ENCODE measurements at regions not wholly inside any gene's neighbourhood (a gene's known extent, or its start where the extent isn't known, plus 50 kb on each side); places are given as distances from the start of the nearest gene placed in this dataset.

- Histone ChIP-seq H4K91ac (replicated peaks; ENCODE audit: insufficient read length, low read length) (no peak overlapping the region), H3K36me3 (ENCODE audit: control insufficient read depth in 2 of 4, insufficient read depth in 4 of 4, low read length in 3 of 4) (no peaks in the 10 kb centered on the region), H3K4me2 (ENCODE audit: insufficient read depth in 1 of 2, low read depth in 2 of 2, low read length in 2 of 2) (no peak overlapping the region), H3K14ac (ENCODE audit: insufficient read length) (no peak overlapping the region), H4K5ac (ENCODE audit: insufficient read length, low read depth, low read length) (no peak overlapping the region), H3K4me3 (ENCODE audit: extremely low read depth in 1 of 4, insufficient read depth in 2 of 4, low read depth in 3 of 4, low read length in 4 of 4) (no peak overlapping the region), H2BK15ac (ENCODE audit: low read length) (no peak overlapping the region), H3K18ac (ENCODE audit: extremely low read depth, low read length) (no peak overlapping the region), H4K20me1 (replicated peaks in 1 of 2; ENCODE audit: control insufficient read depth in 1 of 2, insufficient read depth in 2 of 2, low read length in 2 of 2) (no peaks in the 10 kb centered on the region), H3K9me3 (ENCODE audit: insufficient read depth in 2 of 2, low read depth in 1 of 2, low read length in 1 of 2) (no peaks in the 10 kb centered on the region), H3K56ac (replicated peaks; ENCODE audit: insufficient read length, low read depth, low read length) (no peak overlapping the region), H3K79me1 (ENCODE audit: low read depth, low read length) (no peaks in the 10 kb centered on the region; the same call in 1 of the 2 replicates), H3K27me3 (replicated peaks in 1 of 4; ENCODE audit: control insufficient read depth in 3 of 4, extremely low read depth in 1 of 4, insufficient read depth in 3 of 4, low read length in 3 of 4) (no peaks in the 10 kb centered on the region), H2BK20ac (ENCODE audit: low read length) (no peak overlapping the region), H3K23ac (ENCODE audit: insufficient read length) (no peak overlapping the region), H2BK12ac (ENCODE audit: low read depth, low read length) (no peak overlapping the region), H2AFZ (ENCODE audit: low read length) (no peak overlapping the region), H3K79me2 (ENCODE audit: control insufficient read depth in 1 of 2, insufficient read depth in 2 of 2, low read length in 2 of 2) (peaks cover 0 to 57% of the 10 kb centered on the region in 2 experiments; a peak in 2 of 4 replicates), H3K4ac (replicated peaks; ENCODE audit: insufficient read length, low read depth, low read length) (no peak overlapping the region), H3K4me1 (replicated peaks in 1 of 4; ENCODE audit: control insufficient read depth in 3 of 4, insufficient read depth in 4 of 4, low read length in 3 of 4) (peaks cover 0 to 10% (median 3%) of the 10 kb centered on the region in 4 experiments; a peak in 5 of 7 replicates), H3K27ac (ENCODE audit: low read depth, low read length) (no peak overlapping the region), H2BK5ac (ENCODE audit: low read depth, low read length) (no peak overlapping the region), H3K9ac (replicated peaks in 1 of 4; ENCODE audit: extremely low read depth in 1 of 4, low read depth in 3 of 4, low read length in 3 of 4) (no peak overlapping the region), H2AK5ac (ENCODE audit: low read depth, low read length) (no peak overlapping the region), H3K23me2 (ENCODE audit: low read depth, low read length) (peaks cover 5% of the 10 kb centered on the region; the same call in 1 of the 2 replicates), H4K8ac (ENCODE audit: extremely low read depth, insufficient read depth, low read length) (no peak overlapping the region), H2BK120ac (replicated peaks; ENCODE audit: low read depth, low read length) (no peak overlapping the region)
- no peak for DNase-seq (ENCODE audit: low read depth in 1 of 2, low spot score in 2 of 2)
- FAIRE-seq = no peak
- WGBS, 2 experiments (ENCODE audit: extremely low coverage in 1 of 2, insufficient coverage in 1 of 2, insufficient read length in 1 of 2, insufficient replicate concordance in 2 of 2, low coverage in 1 of 2, low lambda C conversion rate in 2 of 2, missing lambda C conversion rate in 1 of 2) = 95% methylated on average over 9 of the region's 9 CpGs; no CpG with 5 or more reads in 1 of the 2 experiments
- ChIA-PET POLR2A (ENCODE audit: partially characterized antibody) (no interaction called here), CTCF (ENCODE audit: partially characterized antibody) (interaction anchor here (1.0 to 1.7 kb wide), 4 partner anchors 8 to 58 kb away, joined by 3 to 6 read pairs (median 4); no protein-coding TSS in a partner anchor)
- no peak for TF ChIP-seq CBX5 (IDR thresholded peaks at IDR 0.05; ENCODE audit: low read depth, low read length)
- TF ChIP-seq TAF7 (optimal IDR thresholded peaks at IDR 0.05; ENCODE audit: borderline replicate concordance, low read depth, low read length) = no peak
- TF ChIP-seq CTBP2 (IDR thresholded peaks at IDR 0.05; ENCODE audit: borderline replicate concordance, insufficient read depth, insufficient read length, low read length) = no peak
- TF ChIP-seq CHD1 (IDR thresholded peaks at IDR 0.05; ENCODE audit: low read depth, low read length) = no peak
- no peak for TF ChIP-seq SP1 (IDR thresholded peaks at IDR 0.05; ENCODE audit: low read depth, low read length)
- TF ChIP-seq RNF2 (IDR thresholded peaks at IDR 0.05; ENCODE audit: borderline replicate concordance, low read depth, low read length, missing control alignments, poor library complexity, severe bottlenecking) = no peak
- no peak for TF ChIP-seq SIRT6 (IDR thresholded peaks at IDR 0.05; ENCODE audit: low read length)
- no peak for TF ChIP-seq USF2 (IDR thresholded peaks at IDR 0.05; ENCODE audit: low read length)
- no peak for TF ChIP-seq SIX5 (IDR thresholded peaks at IDR 0.05; ENCODE audit: low read depth, low read length)
- no peak for TF ChIP-seq E2F6 (IDR thresholded peaks at IDR 0.05)
Measured at GRCh38 chr6:138567052-138567451, 67.8 kb upstream of the NHSL1 start.
